HepG2 (cell line): ENCODE measurements at regions not wholly inside any gene's neighbourhood (a gene's known extent, or its start where the extent isn't known, plus 50 kb on each side); places are given as distances from the start of the nearest gene placed in this dataset.

ENCODE experiments used
- ATAC-seq: fragments of 200-7000 bp; cut with Tn5 transposase; 3 replicates; pipeline ENCODE4 v1.9.1; 2020; ENCODE audit warnings: mild to moderate bottlenecking, moderate library complexity
- BruUV-seq: library from RNA; stranded (reverse); fragments of 400-500 nt; replicated peaks from 2 replicates; lab custom pipeline; 2021; lab: Mats Ljungman, UMichigan
- CTCF ChIA-PET: fragments of 300-600 bp; formaldehyde crosslinking; extraction: SDS; loops from one replicate; lab custom pipeline; 2021; ENCODE audit warnings: low total read pairs, inconsistent platforms, low intra/inter-chr PET ratio; lab: Yijun Ruan, JAX
- POLR2A ChIA-PET: fragments of 350-600 bp; sonication (Branson Sonifier 250); formaldehyde crosslinking; loops from one replicate; lab custom pipeline; 2020; ENCODE audit warnings: antibody characterized with exemption, inconsistent platforms; lab: Yijun Ruan, JAX
- DNase-seq: peaks from one replicate; pipeline ENCODE4 v3.0.0-alpha.2; 2015; ENCODE audit warnings: low spot score
- FAIRE-seq: peaks from 3 replicates; lab custom pipeline; 2011; peaks lifted over from hg19 to GRCh38; lab: Jason Lieb, UNC
- H2AFZ ChIP-seq: one replicate; pipeline ENCODE4 v1.6.1; 2011; ENCODE audit warnings: low read length, inconsistent platforms
- H3K27ac ChIP-seq: fragments of 300-600 bp; 3 replicates; pipeline ENCODE4 v1.8.0; 2011; ENCODE audit warnings: mixed run types, mild to moderate bottlenecking, mixed read lengths, low read length, inconsistent platforms; ENCODE audit not compliant: insufficient read depth; ENCODE audit errors: extremely low read length
- H3K27me3 ChIP-seq, 2 experiments: fragments of 200-600 bp in 1 of 2; 2 replicates in 1 of 2; 3 replicates in 1 of 2; pipeline versions ENCODE4 v1.6.0 to v1.8.0; 2011; ENCODE audit warnings: low read length in 2 of 2, mild to moderate bottlenecking in 2 of 2, moderate library complexity in 2 of 2, inconsistent platforms in 1 of 2; ENCODE audit not compliant: insufficient read depth in 2 of 2, control insufficient read depth in 1 of 2
- H3K36me3 ChIP-seq, 2 experiments: fragments of 200-600 bp in 1 of 2; replicated peaks in 1 of 2; 2 replicates in 1 of 2; 3 replicates in 1 of 2; pipeline versions ENCODE4 v1.5.1 to v1.8.0; 2011; ENCODE audit warnings: low read length in 2 of 2, inconsistent platforms in 1 of 2; ENCODE audit not compliant: insufficient read depth in 2 of 2, control insufficient read depth in 1 of 2
- H3K4me1 ChIP-seq: 2 replicates; pipeline ENCODE4 v1.5.1; 2012; ENCODE audit warnings: low read length, inconsistent platforms; ENCODE audit not compliant: insufficient read depth
- H3K4me2 ChIP-seq: 2 replicates; pipeline ENCODE4 v1.6.0; 2011; ENCODE audit warnings: low read depth, low read length, inconsistent platforms
- H3K4me3 ChIP-seq, 3 experiments: fragments of 200-600 bp in 1 of 3; sonication (generic), shearing (Covaris generic) in 1 of 3; replicated peaks in 1 of 3; 2 replicates each; pipeline ENCODE4 v1.5.1; 2011 to 2016; ENCODE audit warnings: low read length in 3 of 3, inconsistent platforms in 2 of 3, low read depth in 2 of 3, mild to moderate bottlenecking in 2 of 3, control low read depth in 1 of 3, mixed read lengths in 1 of 3; ENCODE audit not compliant: insufficient read depth in 1 of 3
- H3K79me2 ChIP-seq: one replicate; pipeline ENCODE4 v1.6.1; 2011; ENCODE audit warnings: low read length, inconsistent platforms; ENCODE audit not compliant: insufficient read depth
- H3K9ac ChIP-seq: 2 replicates; pipeline ENCODE4 v1.6.0; 2011; ENCODE audit warnings: mild to moderate bottlenecking, low read depth, low read length, inconsistent platforms; ENCODE audit not compliant: insufficient read depth
- H3K9me3 ChIP-seq: 2 replicates; pipeline ENCODE4 v1.5.1; 2012; ENCODE audit warnings: mild to moderate bottlenecking, low read length
- H4K20me1 ChIP-seq: 2 replicates; pipeline ENCODE4 v1.6.0; 2011; ENCODE audit warnings: inconsistent platforms, mild to moderate bottlenecking, low read length, moderate library complexity; ENCODE audit not compliant: insufficient read depth
- AGO2 ChIP-seq: fragments of 200-400 bp; formaldehyde crosslinking; optimal IDR thresholded peaks from 2 replicates; pipeline ENCODE3; 2017; ENCODE audit warnings: mild to moderate bottlenecking, low read depth, low read length, moderate library complexity
- CCDC6 ChIP-seq: sonication (generic); formaldehyde crosslinking; IDR thresholded peaks from 2 replicates; pipeline ENCODE4 v1.8.1; 2022; ENCODE audit warnings: mild to moderate bottlenecking, missing genetic modification reagents, moderate library complexity
- DMAP1 ChIP-seq: IDR thresholded peaks from 2 replicates; pipeline ENCODE4 v1.6.1; 2016
- EEA1 ChIP-seq: sonication (generic); formaldehyde crosslinking; IDR thresholded peaks from 2 replicates; pipeline ENCODE4 v1.5.1; 2020; ENCODE audit warnings: mild to moderate bottlenecking, missing genetic modification reagents, borderline replicate concordance
- HINFP ChIP-seq: sonication (generic); formaldehyde crosslinking; IDR thresholded peaks from 2 replicates; pipeline ENCODE4 v1.4.0; 2020; ENCODE audit warnings: low read depth, mild to moderate bottlenecking, missing genetic modification reagents
- NPAS2 ChIP-seq: sonication (generic); formaldehyde crosslinking; IDR thresholded peaks from 2 replicates; pipeline ENCODE4 v1.8.0; 2022; ENCODE audit warnings: mild to moderate bottlenecking, missing genetic modification reagents, borderline replicate concordance
- REXO4 ChIP-seq: sonication (generic); formaldehyde crosslinking; IDR thresholded peaks from 2 replicates; pipeline ENCODE4 v1.8.0; 2022; ENCODE audit warnings: missing genetic modification reagents, mild to moderate bottlenecking, borderline replicate concordance
- SOX6 ChIP-seq, 2 experiments: fragments of 450-650 bp in 1 of 2; sonication (generic) in 1 of 2; formaldehyde crosslinking in 1 of 2; IDR thresholded peaks; 2 replicates each; pipeline versions ENCODE4 v1.4.0 to v1.6.1; 2017 to 2020; ENCODE audit warnings: antibody characterized with exemption in 1 of 2, mild to moderate bottlenecking in 1 of 2, missing genetic modification reagents in 1 of 2
- ZNF20 ChIP-seq: sonication (generic); formaldehyde crosslinking; IDR thresholded peaks from 2 replicates; pipeline ENCODE4 v1.4.0; 2020; ENCODE audit warnings: mild to moderate bottlenecking, moderate library complexity, missing genetic modification reagents
- ZNF329 ChIP-seq: sonication (generic); formaldehyde crosslinking; IDR thresholded peaks from 2 replicates; pipeline ENCODE4 v1.9.0; 2021; ENCODE audit warnings: low read depth, mild to moderate bottlenecking, missing genetic modification reagents
- ZNF337 ChIP-seq: sonication (generic); formaldehyde crosslinking; IDR thresholded peaks from 2 replicates; pipeline ENCODE4 v1.5.1; 2020; ENCODE audit warnings: missing genetic modification reagents, low read depth, mild to moderate bottlenecking, borderline replicate concordance
- ZNF724P ChIP-seq: sonication (generic); formaldehyde crosslinking; IDR thresholded peaks from 2 replicates; pipeline ENCODE4 v1.8.0; 2022; ENCODE audit warnings: missing genetic modification reagents, borderline replicate concordance
- ZNF879 ChIP-seq: sonication (generic); formaldehyde crosslinking; IDR thresholded peaks from 2 replicates; pipeline ENCODE4 v1.8.1; 2023; ENCODE audit warnings: missing genetic modification reagents
- WGBS: methylation state at CpG from one replicate; pipeline ENCODE4 v1.1.6; 2017; ENCODE audit warnings: low lambda C conversion rate; 5-methylcytosine and 5-hydroxymethylcytosine counted together
- in situ Hi-C: cut with HindIII; loops from 2 replicates; pipeline ENCODE4 v1.10.0; 2017; ENCODE audit warnings: low pct_unique_long_range_greater_than_20kb; ENCODE audit not compliant: extremely low pct_ligation_motif_present
- intact Hi-C: fragments of 100-400 bp; cut with micrococcal nuclease; formaldehyde crosslinking; loops from one replicate; pipeline ENCODE4 v1.10.0; 2022; ENCODE audit not compliant: unreplicated experiment
- TF ChIP-seq, protein P1 (sequence below): sonication (generic); formaldehyde crosslinking; IDR thresholded peaks from 2 replicates; pipeline ENCODE4 v1.9.0; 2022; ENCODE audit warnings: low read depth, missing genetic modification reagents
- TF ChIP-seq, protein P2 (sequence below): sonication (generic); formaldehyde crosslinking; IDR thresholded peaks from 2 replicates; pipeline ENCODE4 v1.4.0; 2020; ENCODE audit warnings: mild to moderate bottlenecking, missing genetic modification reagents
- TF ChIP-seq, protein P3 (sequence below): IDR thresholded peaks from 2 replicates; pipeline ENCODE4 v1.6.1; 2012; ENCODE audit warnings: low read length, improper control_type of control experiment

- TF ChIP-seq, protein P1, sequence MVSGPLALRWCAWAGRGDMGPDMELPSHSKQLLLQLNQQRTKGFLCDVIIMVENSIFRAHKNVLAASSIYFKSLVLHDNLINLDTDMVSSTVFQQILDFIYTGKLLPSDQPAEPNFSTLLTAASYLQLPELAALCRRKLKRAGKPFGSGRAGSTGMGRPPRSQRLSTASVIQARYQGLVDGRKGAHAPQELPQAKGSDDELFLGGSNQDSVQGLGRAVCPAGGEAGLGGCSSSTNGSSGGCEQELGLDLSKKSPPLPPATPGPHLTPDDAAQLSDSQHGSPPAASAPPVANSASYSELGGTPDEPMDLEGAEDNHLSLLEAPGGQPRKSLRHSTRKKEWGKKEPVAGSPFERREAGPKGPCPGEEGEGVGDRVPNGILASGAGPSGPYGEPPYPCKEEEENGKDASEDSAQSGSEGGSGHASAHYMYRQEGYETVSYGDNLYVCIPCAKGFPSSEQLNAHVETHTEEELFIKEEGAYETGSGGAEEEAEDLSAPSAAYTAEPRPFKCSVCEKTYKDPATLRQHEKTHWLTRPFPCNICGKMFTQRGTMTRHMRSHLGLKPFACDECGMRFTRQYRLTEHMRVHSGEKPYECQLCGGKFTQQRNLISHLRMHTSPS (CRISPR knock-in tag): no peak
- no peak for TF ChIP-seq ZNF20 (CRISPR knock-in tag)
Measured at GRCh38 chr12:131460520-131460919, 250.4 kb upstream of the SFSWAP start (continued).

DNA sequence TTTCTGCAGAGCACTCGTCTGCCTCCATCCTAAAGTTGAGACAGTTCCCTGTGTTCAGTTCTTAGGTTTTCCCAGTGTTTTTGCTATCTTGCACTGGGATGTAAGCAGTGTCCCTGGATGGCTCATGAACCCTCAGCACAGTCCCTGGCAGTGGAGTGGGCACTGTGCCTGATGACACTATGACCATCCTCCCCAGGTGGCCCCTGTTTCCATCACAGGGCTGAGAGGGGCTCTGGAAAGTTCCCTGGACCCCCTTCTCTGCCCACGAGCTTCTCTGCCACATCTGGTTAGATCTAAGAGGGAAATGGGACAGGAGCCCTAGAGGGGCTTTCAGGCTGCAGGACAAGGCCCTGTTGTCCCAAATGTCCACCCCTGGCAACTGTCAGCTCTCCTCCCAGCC lies 249.8 kb upstream of the SFSWAP start:
- H3K27me3 ChIP-seq: peaks cover 6 to 33% of the 10 kb centered on the region in 2 experiments; a peak in 3 of 5 replicates
- TF ChIP-seq ZNF329 (CRISPR knock-in tag) (no peak), HINFP (no peak), ZNF879 (no peak), AGO2 (no peak), NPAS2 (CRISPR knock-in tag) (no peak), ZNF337 (CRISPR knock-in tag) (no peak), ZNF724P (CRISPR knock-in tag) (no peak), EEA1 (CRISPR knock-in tag) (no peak), SOX6 (IDR thresholded peaks at IDR 0.05) (no peak), SOX6 (CRISPR knock-in tag; IDR thresholded peaks at IDR 0.05) (no peak), CCDC6 (CRISPR knock-in tag) (no peak), REXO4 (CRISPR knock-in tag) (no peak), DMAP1 (CRISPR knock-in tag) (no peak)
- TF ChIP-seq, protein P2, sequence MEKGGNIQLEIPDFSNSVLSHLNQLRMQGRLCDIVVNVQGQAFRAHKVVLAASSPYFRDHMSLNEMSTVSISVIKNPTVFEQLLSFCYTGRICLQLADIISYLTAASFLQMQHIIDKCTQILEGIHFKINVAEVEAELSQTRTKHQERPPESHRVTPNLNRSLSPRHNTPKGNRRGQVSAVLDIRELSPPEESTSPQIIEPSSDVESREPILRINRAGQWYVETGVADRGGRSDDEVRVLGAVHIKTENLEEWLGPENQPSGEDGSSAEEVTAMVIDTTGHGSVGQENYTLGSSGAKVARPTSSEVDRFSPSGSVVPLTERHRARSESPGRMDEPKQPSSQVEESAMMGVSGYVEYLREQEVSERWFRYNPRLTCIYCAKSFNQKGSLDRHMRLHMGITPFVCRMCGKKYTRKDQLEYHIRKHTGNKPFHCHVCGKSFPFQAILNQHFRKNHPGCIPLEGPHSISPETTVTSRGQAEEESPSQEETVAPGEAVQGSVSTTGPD (CRISPR knock-in tag): no peak
- TF ChIP-seq, protein P3, sequence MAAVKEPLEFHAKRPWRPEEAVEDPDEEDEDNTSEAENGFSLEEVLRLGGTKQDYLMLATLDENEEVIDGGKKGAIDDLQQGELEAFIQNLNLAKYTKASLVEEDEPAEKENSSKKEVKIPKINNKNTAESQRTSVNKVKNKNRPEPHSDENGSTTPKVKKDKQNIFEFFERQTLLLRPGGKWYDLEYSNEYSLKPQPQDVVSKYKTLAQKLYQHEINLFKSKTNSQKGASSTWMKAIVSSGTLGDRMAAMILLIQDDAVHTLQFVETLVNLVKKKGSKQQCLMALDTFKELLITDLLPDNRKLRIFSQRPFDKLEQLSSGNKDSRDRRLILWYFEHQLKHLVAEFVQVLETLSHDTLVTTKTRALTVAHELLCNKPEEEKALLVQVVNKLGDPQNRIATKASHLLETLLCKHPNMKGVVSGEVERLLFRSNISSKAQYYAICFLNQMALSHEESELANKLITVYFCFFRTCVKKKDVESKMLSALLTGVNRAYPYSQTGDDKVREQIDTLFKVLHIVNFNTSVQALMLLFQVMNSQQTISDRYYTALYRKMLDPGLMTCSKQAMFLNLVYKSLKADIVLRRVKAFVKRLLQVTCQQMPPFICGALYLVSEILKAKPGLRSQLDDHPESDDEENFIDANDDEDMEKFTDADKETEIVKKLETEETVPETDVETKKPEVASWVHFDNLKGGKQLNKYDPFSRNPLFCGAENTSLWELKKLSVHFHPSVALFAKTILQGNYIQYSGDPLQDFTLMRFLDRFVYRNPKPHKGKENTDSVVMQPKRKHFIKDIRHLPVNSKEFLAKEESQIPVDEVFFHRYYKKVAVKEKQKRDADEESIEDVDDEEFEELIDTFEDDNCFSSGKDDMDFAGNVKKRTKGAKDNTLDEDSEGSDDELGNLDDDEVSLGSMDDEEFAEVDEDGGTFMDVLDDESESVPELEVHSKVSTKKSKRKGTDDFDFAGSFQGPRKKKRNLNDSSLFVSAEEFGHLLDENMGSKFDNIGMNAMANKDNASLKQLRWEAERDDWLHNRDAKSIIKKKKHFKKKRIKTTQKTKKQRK: no peak

More for the DNA sequence above, 249.8 kb upstream of the SFSWAP start:
- no peaks in the 10 kb centered on the region for H3K4me1 ChIP-seq
- in situ Hi-C loops: loop anchor here (25.0 kb wide), 1 partner anchor 549 kb away; no protein-coding TSS in a partner anchor
- ATAC-seq: no peak
- no peak overlapping the region for H3K4me3 ChIP-seq
- no peak overlapping the region for H3K9ac ChIP-seq
- H4K20me1 ChIP-seq: no peaks in the 10 kb centered on the region
- H3K9me3 ChIP-seq: no peaks in the 10 kb centered on the region
- BruUV-seq: no TSS peak
- no peak overlapping the region for H3K4me2 ChIP-seq
- 0% methylated on average over 1 of the region's 2 CpGs for whole genome bisulfite sequencing
- H2AFZ ChIP-seq: no peak overlapping the region
- intact Hi-C loops: no loop called here
- FAIRE-seq: no peak
- no peak overlapping the region for H3K27ac ChIP-seq
- CTCF ChIA-PET: no interaction called here
- POLR2A ChIA-PET: no interaction called here
- DNase-seq: no peak
- H3K36me3 ChIP-seq: no peaks in the 10 kb centered on the region
- no peaks in the 10 kb centered on the region for H3K79me2 ChIP-seq
